ENCODE measurements at regions not wholly inside any gene's neighbourhood (a gene's known extent, or its start where the extent isn't known, plus 50 kb on each side); places are given as distances from the start of the nearest gene placed in this dataset.

GRCh38 chr10:64408391-64409183 lies 887.4 kb downstream of the REEP3 start:
- ATAC-seq (ENCODE audit: low read depth): no peak
- WGBS (ENCODE audit: insufficient coverage): 100% methylated on average over 1 of the region's 3 CpGs
- Histone ChIP-seq H4K20me1 (ENCODE audit: control insufficient read depth, insufficient read depth, low read length, poor library complexity, severe bottlenecking) (no peaks in the 10 kb centered on the region), H3K27me3 (replicated peaks in 1 of 4; ENCODE audit: control extremely low read depth in 1 of 4, control insufficient read depth in 3 of 4, insufficient read depth in 4 of 4, low read length in 3 of 4) (no peaks in the 10 kb centered on the region), H3K4me2 (replicated peaks; ENCODE audit: low read depth, low read length, poor library complexity, severe bottlenecking) (no peak overlapping the region), H3K9ac (ENCODE audit: low read length) (no peak overlapping the region), H2AFZ (ENCODE audit: insufficient read depth, low read depth, low read length, poor library complexity, severe bottlenecking) (no peak overlapping the region), H3K9me3 (ENCODE audit: control extremely low read depth in 1 of 3, control insufficient read depth in 2 of 3, insufficient read depth in 1 of 3, low read length in 2 of 3) (peaks cover 0 to 3% (median 0%) of the 10 kb centered on the region in 3 donors), H3K27ac (ENCODE audit: low read length in 2 of 2) (no peak overlapping the region), H3K79me2 (ENCODE audit: control insufficient read depth, insufficient read depth, low read length) (no peaks in the 10 kb centered on the region), H3K4me1 (ENCODE audit: control insufficient read depth in 2 of 2, insufficient read depth in 2 of 2, low read length in 2 of 2) (no peaks in the 10 kb centered on the region), H3K4me3 (ENCODE audit: control extremely low read depth in 1 of 5, extremely low read depth in 1 of 5, insufficient read depth in 1 of 5, low read depth in 2 of 5, low read length in 4 of 5) (no peak overlapping the region), H3K36me3 (replicated peaks in 1 of 2; ENCODE audit: control extremely low read depth in 1 of 2, control insufficient read depth in 1 of 2, extremely low read depth in 1 of 2, insufficient read depth in 2 of 2, low read length in 1 of 2) (no peaks in the 10 kb centered on the region)
- ChIA-PET POLR2A (no interaction called here), CTCF (no interaction called here)
- Mint-ChIP-seq H3K4me3 (no peak overlapping the region), H3K27me3 (no peaks in the 10 kb centered on the region), H3K27ac (no peak overlapping the region), H3K9me3 (ENCODE audit: insufficient read depth) (no peaks in the 10 kb centered on the region), H3K4me1 (no peaks in the 10 kb centered on the region)
- intact Hi-C loops (cut with micrococcal nuclease): no loop called here
- no peak for TF ChIP-seq CTCF (IDR thresholded peaks at IDR 0.05)
- no peak for TF ChIP-seq EZH2 (IDR thresholded peaks at IDR 0.05; ENCODE audit: borderline replicate concordance, insufficient read depth, low read depth, low read length, poor library complexity, severe bottlenecking)
- no peak for DNase-seq

- H3K36me3 ChIP-seq (replicated peaks in 1 of 2; ENCODE audit: control extremely low read depth in 1 of 2, control insufficient read depth in 1 of 2, extremely low read depth in 1 of 2, insufficient read depth in 2 of 2, low read length in 1 of 2): no peaks in the 10 kb centered on the region
- Mint-ChIP-seq H3K27ac (no peak overlapping the region), H3K27me3 (no peaks in the 10 kb centered on the region), H3K4me1 (no peaks in the 10 kb centered on the region), H3K4me3 (no peak overlapping the region), H3K9me3 (ENCODE audit: insufficient read depth) (no peaks in the 10 kb centered on the region)
- no peak overlapping the region for H3K4me3 ChIP-seq (ENCODE audit: control extremely low read depth in 1 of 5, extremely low read depth in 1 of 5, insufficient read depth in 1 of 5, low read depth in 2 of 5, low read length in 4 of 5)
- intact Hi-C loops (cut with micrococcal nuclease): no loop called here
- no CpG with 5 or more reads among the region's 1 CpG for WGBS (ENCODE audit: insufficient coverage)
- TF ChIP-seq CTCF (IDR thresholded peaks at IDR 0.05) (no peak), EZH2 (IDR thresholded peaks at IDR 0.05; ENCODE audit: borderline replicate concordance, insufficient read depth, low read depth, low read length, poor library complexity, severe bottlenecking) (no peak)
- H3K79me2 ChIP-seq (ENCODE audit: control insufficient read depth, insufficient read depth, low read length): no peaks in the 10 kb centered on the region
- no peaks in the 10 kb centered on the region for H3K27me3 ChIP-seq (replicated peaks in 1 of 4; ENCODE audit: control extremely low read depth in 1 of 4, control insufficient read depth in 3 of 4, insufficient read depth in 4 of 4, low read length in 3 of 4)
- CTCF ChIA-PET: no interaction called here
- no peak for DNase-seq
- H3K9me3 ChIP-seq (ENCODE audit: control extremely low read depth in 1 of 3, control insufficient read depth in 2 of 3, insufficient read depth in 1 of 3, low read length in 2 of 3): peaks cover 0 to 3% (median 0%) of the 10 kb centered on the region in 3 donors
- POLR2A ChIA-PET: no interaction called here
- H3K9ac ChIP-seq (ENCODE audit: low read length): no peak overlapping the region
- no peaks in the 10 kb centered on the region for H3K4me1 ChIP-seq (ENCODE audit: control insufficient read depth in 2 of 2, insufficient read depth in 2 of 2, low read length in 2 of 2)
- ATAC-seq (ENCODE audit: low read depth): no peak
- H3K4me2 ChIP-seq (replicated peaks; ENCODE audit: low read depth, low read length, poor library complexity, severe bottlenecking): no peak overlapping the region
- no peak overlapping the region for H2AFZ ChIP-seq (ENCODE audit: insufficient read depth, low read depth, low read length, poor library complexity, severe bottlenecking)
- no peaks in the 10 kb centered on the region for H4K20me1 ChIP-seq (ENCODE audit: control insufficient read depth, insufficient read depth, low read length, poor library complexity, severe bottlenecking)
- no peak overlapping the region for H3K27ac ChIP-seq (ENCODE audit: low read length in 2 of 2)
Measured at GRCh38 chr10:64409349-64409748, 888.1 kb downstream of the REEP3 start.

Data from B cell (primary cell).